Activated CD8-positive, alpha-beta T cell treated with anti-CD3 and anti-CD28 coated beads for 36 hours (primary cell): ENCODE measurements at regions not wholly inside any gene's neighbourhood (a gene's known extent, or its start where the extent isn't known, plus 50 kb on each side); places are given as distances from the start of the nearest gene placed in this dataset.
A peak's percentile ranks its signal among the peaks of the same experiment; 100 is the strongest.
"Not testable (repeated sequence)": the region's sequence is repeated elsewhere in the genome, so short reads cannot be mapped to it uniquely, and the experiment has no call there.

ENCODE experiments used
- ATAC-seq: fragments of 200-7000 bp; cut with Tn5 transposase; one replicate; pipeline ENCODE4 v1.10.0; 2021; ENCODE audit warnings: mild to moderate bottlenecking, moderate library complexity
- CTCF ChIA-PET: fragments of 350-600 bp; sonication (Branson Sonifier 250); formaldehyde crosslinking; loops from one replicate; lab custom pipeline; 2021; ENCODE audit warnings: antibody characterized with exemption; lab: Charles Lee
- POLR2A ChIA-PET: fragments of 350-600 bp; sonication (Branson Sonifier 250); formaldehyde crosslinking; loops from one replicate; lab custom pipeline; 2021; ENCODE audit warnings: antibody characterized with exemption; lab: Charles Lee
- DNase-seq: peaks from one replicate; pipeline ENCODE4 v3.0.0-alpha.2; 2020
- H3K27ac Mint-ChIP-seq: one replicate; pipeline ENCODE4 v1.8.0; 2021; ENCODE audit warnings: mild to moderate bottlenecking, mixed read lengths
- H3K27me3 Mint-ChIP-seq: one replicate; pipeline ENCODE4 v1.8.0; 2021; ENCODE audit warnings: mixed read lengths
- H3K36me3 Mint-ChIP-seq: one replicate; pipeline ENCODE4 v1.8.0; 2021; ENCODE audit warnings: low read depth, mixed read lengths
- H3K4me1 Mint-ChIP-seq: one replicate; pipeline ENCODE4 v1.8.0; 2021; ENCODE audit warnings: low read depth, mixed read lengths
- H3K4me3 Mint-ChIP-seq: one replicate; pipeline ENCODE4 v1.8.0; 2021; ENCODE audit warnings: mild to moderate bottlenecking, moderate library complexity, mixed read lengths
- H3K9me3 Mint-ChIP-seq: one replicate; pipeline ENCODE4 v1.8.0; 2021; ENCODE audit warnings: mixed read lengths
- CTCF ChIP-seq: fragments of 200-600 bp; IDR thresholded peaks from one replicate; pipeline ENCODE4 v1.8.0; 2022; ENCODE audit warnings: antibody characterized with exemption, mild to moderate bottlenecking
- intact Hi-C: fragments of 100-400 bp; cut with micrococcal nuclease; formaldehyde crosslinking; loops from one replicate; pipeline ENCODE4 v1.10.0; 2022

GRCh38 chr16:22436823-22437652 is 62.6 kb upstream of the CDR2 start:
- H3K36me3 Mint-ChIP-seq, H3K27me3 Mint-ChIP-seq, intact Hi-C loops, H3K4me1 Mint-ChIP-seq, CTCF ChIA-PET, H3K9me3 Mint-ChIP-seq: not testable (repeated sequence)
- ATAC-seq (peak; percentile 85), DNase-seq (peak; percentile 81)
- POLR2A ChIA-PET = interaction anchor here (1.0 to 1.4 kb wide), 2 partner anchors 64 to 84 kb away, joined by 4 to 5 read pairs; no protein-coding TSS in a partner anchor
- Mint-ChIP-seq H3K27ac (peak overlapping the region; percentile 96), H3K4me3 (peak overlapping the region; percentile 92)

- peak; percentile 35 for ATAC-seq
- H3K27me3 Mint-ChIP-seq, DNase-seq, CTCF ChIA-PET, intact Hi-C loops, H3K36me3 Mint-ChIP-seq, H3K9me3 Mint-ChIP-seq, H3K4me1 Mint-ChIP-seq: not testable (repeated sequence)
- Mint-ChIP-seq H3K4me3 (peak overlapping the region; percentile 92), H3K27ac (peak overlapping the region; percentile 96)
- POLR2A ChIA-PET = interaction anchor here (1.4 kb wide), 1 partner anchor 63 kb away, joined by 4 read pairs; no protein-coding TSS in a partner anchor
These were observed 62.0 kb upstream of the CDR2 start for GRCh38 chr16:22436326-22436822.

GRCh38 chr16:22431314-22431713 is 56.9 kb upstream of the CDR2 start:
- POLR2A ChIA-PET, DNase-seq, ATAC-seq, H3K27me3 Mint-ChIP-seq, intact Hi-C loops, H3K4me1 Mint-ChIP-seq, H3K27ac Mint-ChIP-seq, H3K4me3 Mint-ChIP-seq, H3K9me3 Mint-ChIP-seq, CTCF ChIA-PET: not testable (repeated sequence)
- H3K36me3 Mint-ChIP-seq = peaks cover 13% of the 10 kb centered on the region

- TF ChIP-seq CTCF = no peak
These were observed 54.2 kb upstream of the CDR2 start for GRCh38 chr16:22428654-22429053.

GRCh38 chr16:22427556-22427955 is 53.1 kb upstream of the CDR2 start:
- Mint-ChIP-seq H3K27me3 (no peaks in the 10 kb centered on the region), H3K36me3 (peaks cover 29% of the 10 kb centered on the region), H3K27ac (no peak overlapping the region), H3K4me1 (peaks cover 2% of the 10 kb centered on the region), H3K4me3 (no peak overlapping the region), H3K9me3 (no peaks in the 10 kb centered on the region)
- DNase-seq (no peak), ATAC-seq (no peak)
- intact Hi-C loops = no loop called here
- ChIA-PET CTCF (no interaction called here), POLR2A (no interaction called here)
- no peak for TF ChIP-seq CTCF

More at GRCh38 chr16:22428654-22429053, 54.2 kb upstream of the CDR2 start:
- no peak overlapping the region for H3K27ac Mint-ChIP-seq
- H3K36me3 Mint-ChIP-seq = peaks cover 22% of the 10 kb centered on the region
- CTCF ChIA-PET = no interaction called here
- no peaks in the 10 kb centered on the region for H3K27me3 Mint-ChIP-seq
- H3K4me3 Mint-ChIP-seq = no peak overlapping the region
- no peaks in the 10 kb centered on the region for H3K9me3 Mint-ChIP-seq
- POLR2A ChIA-PET = no interaction called here
- intact Hi-C loops = no loop called here
- ATAC-seq (no peak), DNase-seq (no peak)
- H3K4me1 Mint-ChIP-seq = peaks cover 2% of the 10 kb centered on the region

- no peak for TF ChIP-seq CTCF
- DNase-seq (no peak), ATAC-seq (no peak)
- Mint-ChIP-seq H3K4me1 (peaks cover 2% of the 10 kb centered on the region), H3K4me3 (no peak overlapping the region), H3K36me3 (peaks cover 37% of the 10 kb centered on the region), H3K27ac (no peak overlapping the region), H3K9me3 (no peaks in the 10 kb centered on the region), H3K27me3 (no peaks in the 10 kb centered on the region)
- intact Hi-C loops = no loop called here
- POLR2A ChIA-PET = no interaction called here
- CTCF ChIA-PET = no interaction called here
These were observed 51.4 kb upstream of the CDR2 start for GRCh38 chr16:22425847-22426246.
